ENCODE measurements at regions not wholly inside any gene's neighbourhood (a gene's known extent, or its start where the extent isn't known, plus 50 kb on each side); places are given as distances from the start of the nearest gene placed in this dataset.
"Not testable (repeated sequence)": the region's sequence is repeated elsewhere in the genome, so short reads cannot be mapped to it uniquely, and the experiment has no call there.

- no peak for DNase-seq (ENCODE audit: low read depth in 2 of 2)
These were observed 79.9 kb upstream of the SLC1A3 start for GRCh38 chr5:36526537-36526936.

GRCh38 chr5:36528588-36528987, 77.8 kb upstream of the SLC1A3 start:
- no peak for DNase-seq (ENCODE audit: low read depth in 2 of 2)

DNA sequence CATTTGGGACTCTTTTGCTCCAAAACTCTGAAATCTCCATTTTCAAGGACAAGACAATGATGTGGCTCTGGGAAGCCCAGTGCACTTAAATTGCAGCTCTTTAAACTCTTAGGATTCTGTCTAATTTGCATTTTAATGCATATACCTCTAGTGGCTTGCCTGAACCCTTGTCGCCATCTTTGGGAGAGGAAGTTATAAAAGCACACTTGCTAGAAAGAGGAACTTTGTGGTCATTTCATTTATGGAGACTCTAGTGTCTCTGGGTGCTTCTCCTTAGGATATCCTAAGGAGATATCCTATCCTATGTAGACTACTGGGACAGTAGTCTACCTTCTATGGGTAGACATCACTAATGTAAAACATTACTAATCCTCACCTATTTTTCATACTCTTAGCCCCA, 77.3 kb upstream of the SLC1A3 start:
- DNase-seq (ENCODE audit: low read depth in 2 of 2), result no peak

DNA sequence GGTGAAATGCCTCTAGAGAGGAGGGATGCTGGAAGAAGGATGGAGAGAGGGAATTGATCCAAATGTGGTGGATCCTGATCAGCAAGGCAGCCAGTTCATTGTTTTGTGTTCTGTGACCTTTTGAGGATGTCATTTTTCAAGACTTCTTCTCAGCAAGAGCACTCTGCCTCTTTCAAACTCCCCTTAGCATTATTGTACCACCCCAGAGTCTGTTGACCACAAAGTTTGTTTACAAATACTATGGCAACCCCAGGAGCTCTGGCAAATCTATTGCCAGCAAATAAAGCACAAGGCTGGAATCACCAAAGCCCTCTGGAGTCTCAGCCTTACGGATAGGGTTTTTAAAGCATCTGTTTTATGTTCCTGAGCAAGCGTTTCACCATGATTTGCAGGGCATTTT, 76.2 kb upstream of the SLC1A3 start:
- DNase-seq (ENCODE audit: low read depth in 2 of 2), result no peak

DNA sequence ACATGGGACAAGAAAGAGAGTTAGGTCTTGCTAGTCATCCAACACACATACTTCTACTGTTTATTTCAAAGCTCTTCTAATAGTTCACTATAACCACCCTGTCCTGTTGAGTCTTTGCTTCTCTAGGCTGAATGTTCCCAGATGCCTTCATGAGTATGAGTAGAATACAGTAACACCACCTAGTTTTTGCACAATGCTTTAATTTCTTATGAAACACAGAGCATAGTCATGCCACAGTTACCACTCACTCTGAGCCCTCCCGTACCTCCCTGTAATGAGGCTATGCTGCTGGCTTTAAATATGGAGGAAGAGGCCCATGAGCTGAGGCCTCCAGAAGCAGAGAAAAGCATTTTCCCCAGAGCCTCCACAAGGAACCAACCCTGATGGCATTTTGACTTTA, 75.0 kb upstream of the SLC1A3 start:
- DNase-seq (ENCODE audit: low read depth in 2 of 2), result no peak

GRCh38 chr5:36535378-36535777, 71.0 kb upstream of the SLC1A3 start:
- no peak for DNase-seq (ENCODE audit: low read depth in 2 of 2)

DNA sequence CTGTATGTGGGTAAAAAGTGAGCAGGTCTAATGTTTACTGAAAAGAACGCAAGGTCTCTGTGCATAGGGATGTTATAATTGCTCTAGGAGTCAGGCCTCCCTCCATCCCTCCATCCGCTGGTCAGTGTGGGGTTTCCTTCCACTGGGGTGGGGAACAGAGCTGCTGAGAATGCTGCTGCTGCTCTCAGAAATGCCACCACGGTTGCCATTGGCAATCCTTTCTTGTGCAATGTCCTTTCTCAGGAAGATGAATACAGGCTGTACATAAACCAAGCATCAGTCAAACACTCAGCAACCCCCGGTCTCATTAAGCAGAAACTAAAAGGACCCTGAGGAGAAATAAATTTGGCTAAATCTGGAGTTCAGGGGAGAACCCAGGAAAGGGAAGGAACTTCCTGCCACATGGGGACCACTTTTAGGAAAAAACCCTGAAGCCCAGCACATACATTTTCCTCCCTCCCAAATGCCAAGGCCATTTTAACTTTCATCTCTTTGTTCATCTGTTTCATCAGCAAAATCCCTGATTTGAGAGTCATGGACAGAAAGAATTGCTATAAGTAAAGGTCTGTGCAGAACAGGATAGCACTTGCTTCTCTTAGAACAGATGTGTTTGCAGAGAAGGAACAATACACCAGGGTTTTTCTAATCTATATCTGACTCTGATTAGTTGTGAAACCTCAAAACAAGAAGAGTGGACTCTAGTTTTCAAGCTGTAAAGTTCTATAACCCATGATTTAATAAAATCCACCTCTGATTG, 70.4 kb upstream of the SLC1A3 start:
- no peak for DNase-seq (ENCODE audit: low read depth in 2 of 2)

- no peak for DNase-seq (ENCODE audit: low read depth in 2 of 2)
These were observed 69.8 kb upstream of the SLC1A3 start for GRCh38 chr5:36536616-36537005.

DNA sequence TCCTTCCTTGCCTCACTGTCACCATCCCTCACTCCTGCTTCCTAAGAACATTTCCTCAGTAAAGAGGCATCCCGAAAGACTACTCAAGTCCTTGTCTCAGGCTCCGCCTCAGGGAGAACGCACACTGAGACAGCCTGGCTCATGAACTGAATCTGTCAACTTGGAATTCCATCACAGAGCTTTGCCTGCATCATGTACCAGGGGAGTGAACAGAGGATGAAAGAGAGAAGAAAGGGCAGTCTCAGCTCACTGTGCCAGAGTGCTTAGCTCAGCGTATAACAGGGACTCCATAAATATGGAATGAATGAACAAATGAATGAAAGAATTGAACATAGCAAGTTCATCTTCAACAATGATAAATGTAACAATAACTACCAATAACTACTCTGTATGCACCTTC, 68.7 kb upstream of the SLC1A3 start:
- no peak for DNase-seq (ENCODE audit: low read depth in 2 of 2)

DNA sequence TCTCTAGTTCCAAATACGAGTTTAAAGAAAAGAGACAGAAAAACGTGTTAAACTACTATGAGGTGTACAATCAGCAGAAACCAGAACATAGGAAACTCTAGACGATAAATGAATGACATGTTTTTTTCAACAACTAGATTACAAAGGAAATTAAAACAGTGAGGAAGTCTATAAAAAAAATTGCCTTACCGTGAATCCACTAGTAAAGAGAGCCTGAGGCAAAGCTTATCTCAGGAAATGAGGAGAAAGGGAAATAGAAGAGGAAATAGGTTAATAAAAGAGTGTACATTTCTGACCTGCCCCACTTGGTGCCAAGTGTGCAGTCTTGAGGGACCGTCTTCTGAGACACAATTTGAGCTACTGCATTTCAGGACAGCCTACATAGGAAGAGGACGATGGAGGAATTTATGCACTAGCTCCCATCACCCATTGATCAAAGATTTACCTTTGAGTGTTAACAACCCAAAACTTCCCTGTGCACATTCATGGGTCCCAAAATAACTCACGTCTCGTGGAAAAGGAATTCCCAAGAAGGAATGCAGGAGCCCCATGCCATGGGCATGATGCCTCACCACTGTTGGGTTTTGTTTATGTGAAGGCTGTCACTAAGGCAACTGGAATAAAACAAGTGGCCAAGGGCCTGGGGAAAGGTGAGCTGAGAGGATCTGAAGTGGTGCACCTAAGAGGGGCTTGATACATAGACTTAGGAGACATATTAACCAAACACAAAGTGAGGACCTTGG, 53.6 kb upstream of the SLC1A3 start:
- no peak for DNase-seq (ENCODE audit: low read depth in 2 of 2)

- DNase-seq (ENCODE audit: low read depth in 2 of 2), result not testable (repeated sequence)
These were observed 51.4 kb upstream of the SLC1A3 start for GRCh38 chr5:36555035-36555434.

All from stimulated activated CD8-positive, alpha-beta memory T cell treated with anti-CD3 and anti-CD28 coated beads, Interleukin-2, amount 100 ng/mL, for 48 hours (primary cell).